ENCODE measurements at regions not wholly inside any gene's neighbourhood (a gene's known extent, or its start where the extent isn't known, plus 50 kb on each side); places are given as distances from the start of the nearest gene placed in this dataset.

DNA sequence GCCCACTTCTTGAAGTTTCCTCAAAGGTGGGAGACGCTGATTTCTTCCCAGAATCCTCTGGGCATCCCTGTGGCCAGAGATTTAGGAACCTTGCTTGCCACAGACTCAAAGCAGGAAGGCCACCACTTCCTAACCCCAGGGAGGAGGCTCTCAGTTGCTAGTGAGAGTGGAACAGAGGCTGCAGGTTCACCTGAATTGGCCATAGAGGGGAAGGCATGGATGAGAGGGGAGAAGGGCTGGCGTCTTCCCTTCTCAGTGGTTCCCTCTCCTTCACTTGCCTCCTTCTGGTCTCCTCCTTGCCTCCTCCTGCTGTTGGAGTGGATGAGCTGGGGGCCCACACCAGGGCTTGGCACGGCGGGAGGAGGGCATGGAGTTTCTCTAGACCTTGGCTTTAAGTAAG is 185.7 kb downstream of the ADAMTS15 start:
- TF ChIP-seq POLR2A (IDR thresholded peaks at IDR 0.05), result no peak
- TF ChIP-seq, protein P1, sequence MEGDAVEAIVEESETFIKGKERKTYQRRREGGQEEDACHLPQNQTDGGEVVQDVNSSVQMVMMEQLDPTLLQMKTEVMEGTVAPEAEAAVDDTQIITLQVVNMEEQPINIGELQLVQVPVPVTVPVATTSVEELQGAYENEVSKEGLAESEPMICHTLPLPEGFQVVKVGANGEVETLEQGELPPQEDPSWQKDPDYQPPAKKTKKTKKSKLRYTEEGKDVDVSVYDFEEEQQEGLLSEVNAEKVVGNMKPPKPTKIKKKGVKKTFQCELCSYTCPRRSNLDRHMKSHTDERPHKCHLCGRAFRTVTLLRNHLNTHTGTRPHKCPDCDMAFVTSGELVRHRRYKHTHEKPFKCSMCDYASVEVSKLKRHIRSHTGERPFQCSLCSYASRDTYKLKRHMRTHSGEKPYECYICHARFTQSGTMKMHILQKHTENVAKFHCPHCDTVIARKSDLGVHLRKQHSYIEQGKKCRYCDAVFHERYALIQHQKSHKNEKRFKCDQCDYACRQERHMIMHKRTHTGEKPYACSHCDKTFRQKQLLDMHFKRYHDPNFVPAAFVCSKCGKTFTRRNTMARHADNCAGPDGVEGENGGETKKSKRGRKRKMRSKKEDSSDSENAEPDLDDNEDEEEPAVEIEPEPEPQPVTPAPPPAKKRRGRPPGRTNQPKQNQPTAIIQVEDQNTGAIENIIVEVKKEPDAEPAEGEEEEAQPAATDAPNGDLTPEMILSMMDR (IDR thresholded peaks at IDR 0.05), result no peak
- no peak for TF ChIP-seq POLR2AphosphoS5 (IDR thresholded peaks at IDR 0.05)

Data from transverse colon (tissue), 4 donors.